GM21367 (cell line): ENCODE measurements at regions not wholly inside any gene's neighbourhood (a gene's known extent, or its start where the extent isn't known, plus 50 kb on each side); places are given as distances from the start of the nearest gene placed in this dataset.
"Not testable (repeated sequence)": the region's sequence is repeated elsewhere in the genome, so short reads cannot be mapped to it uniquely, and the experiment has no call there.

ENCODE experiments used
- ATAC-seq: cut with Tn5 transposase; IDR thresholded peaks from one replicate; pipeline ENCODE4 v1.9.1; 2021; ENCODE audit not compliant: unreplicated experiment

GRCh38 chr12:92987362-92987761 lies 58.3 kb upstream of the EEA1 start:
- no peak for ATAC-seq

- ATAC-seq = peak; percentile 83
Measured at GRCh38 chr12:92987846-92988621, 58.9 kb upstream of the EEA1 start.

GRCh38 chr12:92988622-92989130 lies 59.6 kb upstream of the EEA1 start:
- no peak for ATAC-seq

GRCh38 chr12:92989715-92990484 lies 60.8 kb upstream of the EEA1 start:
- no peak for ATAC-seq

- no peak for ATAC-seq
Measured at GRCh38 chr12:92991134-92991533, 62.0 kb upstream of the EEA1 start.

- no peak for ATAC-seq
Measured at GRCh38 chr12:92992041-92992440, 62.9 kb upstream of the EEA1 start.

GRCh38 chr12:92993259-92993658 lies 64.2 kb upstream of the EEA1 start:
- no peak for ATAC-seq

GRCh38 chr12:92995258-92995903 lies 66.3 kb upstream of the EEA1 start:
- peak; percentile 83 for ATAC-seq

- ATAC-seq = no peak
Measured at GRCh38 chr12:93000026-93000425, 70.9 kb upstream of the EEA1 start.

GRCh38 chr12:93001407-93001806 lies 72.3 kb upstream of the EEA1 start:
- ATAC-seq = no peak

- no peak for ATAC-seq
Measured at GRCh38 chr12:93002293-93003054, 73.4 kb upstream of the EEA1 start.

GRCh38 chr12:93003531-93004239 lies 74.6 kb upstream of the EEA1 start:
- no peak for ATAC-seq

- no peak for ATAC-seq
Measured at GRCh38 chr12:93005928-93006392, 76.9 kb upstream of the EEA1 start.

GRCh38 chr12:93006471-93007208 lies 77.5 kb upstream of the EEA1 start:
- no peak for ATAC-seq

GRCh38 chr12:93007544-93007943 lies 78.4 kb upstream of the EEA1 start:
- ATAC-seq = no peak

- ATAC-seq = peak; percentile 84
Measured at GRCh38 chr12:93008044-93008778, 79.1 kb upstream of the EEA1 start.

GRCh38 chr12:93008880-93009279 lies 79.8 kb upstream of the EEA1 start:
- not testable (repeated sequence) for ATAC-seq

- ATAC-seq = no peak
Measured at GRCh38 chr12:93009533-93009932, 80.4 kb upstream of the EEA1 start.

GRCh38 chr12:93010461-93010860 lies 81.4 kb upstream of the EEA1 start:
- no peak for ATAC-seq
